ENCODE measurements at regions not wholly inside any gene's neighbourhood (a gene's known extent, or its start where the extent isn't known, plus 50 kb on each side); places are given as distances from the start of the nearest gene placed in this dataset.
"Not testable (repeated sequence)": the region's sequence is repeated elsewhere in the genome, so short reads cannot be mapped to it uniquely, and the experiment has no call there.

GRCh38 chr7:123321578-123321977, 121.8 kb upstream of the SLC13A1 start:
- not testable (repeated sequence) for DNase-seq

GRCh38 chr7:123319911-123320310, 120.1 kb upstream of the SLC13A1 start:
- DNase-seq, result no peak

GRCh38 chr7:123314886-123315285, 115.1 kb upstream of the SLC13A1 start:
- DNase-seq, result no peak

DNA sequence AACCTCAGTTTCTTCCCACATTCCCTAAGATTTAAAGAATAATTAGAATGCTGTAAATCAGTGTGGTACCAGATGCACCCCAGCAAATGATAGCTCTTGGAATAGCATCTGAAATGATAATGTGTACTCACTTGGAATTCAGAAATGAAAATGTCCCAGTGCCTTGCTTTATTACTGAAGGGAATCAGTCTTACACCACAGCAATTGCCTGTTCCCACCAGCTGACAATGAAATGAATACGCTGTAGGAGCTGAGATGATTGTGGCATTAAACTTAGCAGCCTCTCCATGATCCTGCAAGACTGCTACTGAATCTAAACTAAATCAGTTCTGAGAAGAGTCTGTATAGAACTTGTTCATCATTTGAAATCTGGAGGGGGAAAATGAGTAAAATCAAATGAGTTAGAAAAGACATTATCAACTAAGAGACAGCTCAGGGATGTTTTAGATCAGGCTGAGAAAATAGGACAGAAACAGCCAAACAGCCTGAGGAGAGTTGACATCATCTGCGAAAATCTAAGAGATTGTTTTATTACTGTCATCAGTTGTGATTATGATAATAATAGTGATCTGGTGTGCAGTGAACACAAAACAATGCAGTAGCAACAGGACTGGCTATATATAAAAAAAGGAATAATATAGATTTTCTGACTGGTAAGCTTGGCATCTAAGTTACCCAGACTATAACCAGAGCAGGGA, 108.6 kb upstream of the SLC13A1 start:
- no peak for DNase-seq

DNA sequence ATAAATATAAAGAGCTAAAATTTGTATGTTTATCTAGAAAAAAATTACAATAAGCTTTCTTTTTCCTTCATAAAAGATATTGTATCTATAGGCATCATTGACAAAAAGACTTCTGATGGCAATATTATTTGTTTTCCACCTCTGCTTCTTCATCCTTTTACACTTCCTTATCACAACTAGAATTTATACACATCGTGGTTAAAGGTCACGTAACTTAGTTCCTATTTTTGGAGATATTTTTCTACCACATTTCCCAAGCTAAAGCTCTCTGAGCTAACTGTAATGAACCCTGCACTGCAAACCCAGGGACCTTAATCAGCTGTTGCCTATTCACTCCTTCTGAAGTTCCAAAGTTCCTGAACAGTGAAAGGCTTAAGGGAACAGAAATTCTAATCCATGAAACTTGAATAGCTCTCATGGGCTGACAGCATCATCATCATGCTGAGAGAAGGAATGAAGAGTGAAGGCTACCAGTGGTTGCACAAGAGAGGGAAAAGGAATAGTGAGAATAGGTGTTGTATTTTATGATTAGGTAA, 106.1 kb upstream of the SLC13A1 start:
- DNase-seq, result no peak

DNA sequence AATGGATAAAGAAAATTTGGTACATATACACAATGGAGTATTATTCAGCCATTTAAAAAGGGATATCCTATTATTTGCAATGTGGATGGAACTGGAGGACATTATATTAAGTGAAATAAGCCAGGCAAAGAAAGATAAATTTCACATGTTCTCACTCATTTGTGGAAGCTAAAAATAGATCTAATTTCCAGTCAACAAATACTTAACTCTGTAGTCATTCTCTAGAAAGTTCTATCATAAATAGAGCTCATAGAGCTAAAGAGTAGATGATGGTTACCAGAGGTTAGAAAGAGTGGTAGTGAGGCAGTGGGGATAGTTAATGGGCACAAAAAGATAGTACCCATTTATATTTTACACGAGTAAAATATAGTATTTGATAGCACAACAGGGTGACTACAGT, 104.2 kb upstream of the SLC13A1 start:
- no peak for DNase-seq

DNA sequence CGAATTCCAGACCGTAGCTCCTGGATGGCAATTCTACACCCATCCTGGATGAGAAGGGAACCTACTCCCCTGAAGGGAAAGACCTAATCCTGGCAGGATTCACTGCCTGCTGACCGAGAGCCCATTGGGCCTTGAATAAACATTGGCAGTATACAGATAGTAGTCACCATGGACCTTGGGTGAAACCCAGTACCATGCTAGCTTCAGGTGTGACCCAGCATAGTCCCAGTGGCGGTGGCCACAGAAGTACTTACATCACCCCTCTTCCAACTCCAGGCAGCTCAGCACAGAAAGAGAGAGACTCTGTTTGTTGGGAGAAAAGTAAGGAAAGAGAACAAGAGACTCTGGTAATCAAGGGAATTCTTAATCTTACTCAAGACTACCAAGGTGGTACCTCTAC, 97.2 kb upstream of the SLC13A1 start:
- DNase-seq, result no peak

GRCh38 chr7:123293710-123294109, 93.9 kb upstream of the SLC13A1 start:
- DNase-seq, result no peak

GRCh38 chr7:123292227-123292626, 92.5 kb upstream of the SLC13A1 start:
- no peak for DNase-seq

DNA sequence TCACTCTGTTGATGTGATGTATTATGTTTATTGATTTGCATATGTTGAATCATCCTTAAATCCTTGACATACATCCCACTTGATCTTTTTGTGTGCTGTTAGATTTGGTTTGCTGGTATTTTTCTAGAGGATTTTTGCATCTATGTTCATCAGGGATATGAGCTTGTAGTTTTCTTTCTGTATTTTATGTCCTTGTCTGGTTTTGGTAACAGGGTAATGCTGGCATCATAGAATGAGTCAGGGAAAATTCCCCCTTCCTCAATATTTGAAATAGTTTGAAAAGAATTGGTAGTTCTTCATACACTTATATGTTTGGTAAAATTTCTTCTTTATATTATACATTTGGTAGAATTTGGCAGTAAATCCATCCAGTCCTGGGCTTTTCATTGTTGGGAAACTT, 89.4 kb upstream of the SLC13A1 start:
- DNase-seq, result no peak

GRCh38 chr7:123285076-123285700, 85.4 kb upstream of the SLC13A1 start:
- no peak for DNase-seq

DNA sequence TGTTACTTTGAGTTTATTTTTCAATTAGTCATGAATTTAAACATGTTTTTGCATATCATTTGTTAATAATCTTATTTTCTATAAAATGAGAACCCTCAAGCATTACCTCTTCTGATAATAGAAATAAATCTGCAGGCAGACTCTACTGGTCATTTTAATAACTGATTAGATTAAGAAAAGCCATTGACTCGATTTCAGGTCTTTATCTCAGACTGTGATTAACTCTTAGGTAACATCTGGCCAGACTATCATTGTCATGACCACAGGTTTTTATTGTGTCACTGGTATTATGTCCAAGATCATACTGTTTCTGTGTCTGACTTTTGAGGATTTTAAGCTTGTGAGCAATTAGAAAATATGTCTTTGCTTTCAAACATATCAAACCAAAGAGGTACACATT, 83.6 kb upstream of the SLC13A1 start:
- DNase-seq, result no peak

DNA sequence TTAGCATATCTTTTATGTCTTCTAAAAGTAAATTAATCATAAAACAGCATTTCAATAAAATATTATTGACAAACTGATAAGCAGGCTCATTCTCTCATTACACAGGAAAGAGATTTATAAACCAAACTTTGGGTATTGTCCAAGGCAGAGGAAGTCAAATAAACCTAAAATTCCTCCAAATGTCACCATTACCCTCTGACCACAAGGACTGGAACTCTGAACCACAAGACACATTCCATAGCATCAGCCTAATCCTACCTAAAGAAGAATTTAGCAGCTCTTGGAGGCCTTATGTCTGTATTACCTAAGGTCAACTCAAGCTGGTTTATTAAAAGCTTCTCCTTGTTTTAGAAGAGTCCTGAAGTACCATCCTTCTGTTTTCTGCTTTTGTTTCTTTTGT, 82.4 kb upstream of the SLC13A1 start:
- no peak for DNase-seq

DNA sequence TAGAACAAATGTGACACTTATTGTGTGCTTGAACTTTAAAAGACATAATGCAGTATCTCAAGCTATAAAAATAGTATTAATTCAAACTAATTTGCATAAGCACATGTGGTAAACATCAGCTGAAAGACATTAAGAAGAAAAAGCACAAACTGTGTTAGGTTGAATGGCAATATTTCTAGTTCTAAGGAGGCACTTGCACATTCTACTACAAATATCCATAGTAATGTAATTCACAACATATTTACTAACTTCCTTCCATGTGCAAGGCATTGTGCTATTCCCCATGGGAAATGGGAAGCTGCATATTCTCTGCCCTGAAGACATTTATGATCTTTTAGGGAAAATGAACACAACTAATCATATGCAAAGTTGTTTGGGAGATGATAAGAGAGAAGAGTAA, 80.2 kb upstream of the SLC13A1 start:
- DNase-seq, result no peak

DNA sequence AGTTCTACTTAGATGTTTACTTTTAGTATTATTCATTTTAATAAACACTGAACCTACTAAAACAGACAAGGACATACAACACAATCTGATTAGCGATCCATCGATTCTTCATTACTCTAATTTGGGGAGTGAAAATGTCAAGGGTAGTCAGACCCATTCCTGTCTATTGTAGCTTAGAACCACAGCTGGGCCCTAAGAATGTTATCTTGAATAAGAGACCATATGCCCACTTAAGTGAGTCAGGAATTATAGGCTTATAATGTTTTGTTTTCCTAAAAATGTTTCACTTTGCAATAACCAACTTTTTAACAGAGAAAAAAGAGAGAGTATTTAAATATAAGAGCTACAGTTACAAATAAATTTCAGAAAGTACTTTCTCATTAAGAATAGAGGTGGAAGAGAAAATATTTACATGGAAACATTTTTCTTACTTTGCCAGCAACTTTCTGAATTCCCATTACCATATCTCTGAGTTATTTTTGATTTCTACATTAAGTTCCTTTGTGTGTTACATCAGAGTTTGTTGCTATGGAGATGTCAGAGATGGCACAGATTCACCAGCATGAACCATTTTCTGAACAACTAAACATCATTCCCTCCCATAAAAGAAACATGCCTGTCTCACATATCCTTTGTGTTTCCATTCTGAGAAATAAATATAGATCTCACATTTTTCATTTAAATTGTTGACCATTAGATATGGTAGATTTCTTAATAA, 75.4 kb upstream of the SLC13A1 start:
- no peak for DNase-seq

- DNase-seq, result no peak
Observed at GRCh38 chr7:123273185-123273584, 73.4 kb upstream of the SLC13A1 start.

GRCh38 chr7:123271856-123272255, 72.1 kb upstream of the SLC13A1 start:
- DNase-seq, result no peak

- DNase-seq, result no peak
Observed at GRCh38 chr7:123271231-123271630, 71.5 kb upstream of the SLC13A1 start.

DNA sequence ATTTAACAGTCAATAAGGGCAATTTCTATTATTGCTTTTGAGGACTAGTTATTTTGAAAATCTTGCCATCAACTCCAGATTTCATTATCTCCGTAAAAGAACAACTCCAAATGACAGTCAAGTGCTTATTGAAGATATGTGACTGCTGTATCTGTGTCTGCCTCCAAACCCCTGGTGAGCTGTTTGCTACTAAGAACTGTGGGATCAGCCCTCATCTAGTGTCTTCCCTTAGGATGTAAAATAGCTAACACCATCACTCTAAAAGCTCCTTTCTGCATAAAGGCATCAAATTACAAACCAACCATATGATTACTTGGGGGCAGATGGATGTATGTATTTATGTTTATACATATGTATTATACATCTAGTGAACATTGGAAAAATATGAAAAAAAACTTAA, 70.8 kb upstream of the SLC13A1 start:
- no peak for DNase-seq

DNA sequence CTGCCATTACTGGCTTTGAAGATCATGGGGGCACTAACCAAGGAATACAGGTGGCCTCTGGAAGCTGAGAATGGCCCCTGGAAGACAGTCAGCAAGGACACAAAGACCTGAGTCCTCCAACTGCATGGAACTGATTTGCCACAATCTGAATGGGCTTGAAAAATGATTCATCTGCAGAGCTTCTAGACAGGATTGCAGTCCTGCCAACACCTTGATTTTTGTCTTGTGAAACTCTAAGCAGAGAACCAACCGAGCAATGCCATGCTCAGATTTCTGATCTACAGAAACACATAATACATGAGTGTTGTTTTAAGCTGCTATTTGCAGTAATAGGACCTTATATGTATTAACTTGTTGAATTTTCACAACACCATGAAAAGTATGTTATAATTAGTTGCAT, 66.1 kb upstream of the SLC13A1 start:
- no peak for DNase-seq

- not testable (repeated sequence) for DNase-seq
Observed at GRCh38 chr7:123264820-123265219, 65.1 kb upstream of the SLC13A1 start.

DNA sequence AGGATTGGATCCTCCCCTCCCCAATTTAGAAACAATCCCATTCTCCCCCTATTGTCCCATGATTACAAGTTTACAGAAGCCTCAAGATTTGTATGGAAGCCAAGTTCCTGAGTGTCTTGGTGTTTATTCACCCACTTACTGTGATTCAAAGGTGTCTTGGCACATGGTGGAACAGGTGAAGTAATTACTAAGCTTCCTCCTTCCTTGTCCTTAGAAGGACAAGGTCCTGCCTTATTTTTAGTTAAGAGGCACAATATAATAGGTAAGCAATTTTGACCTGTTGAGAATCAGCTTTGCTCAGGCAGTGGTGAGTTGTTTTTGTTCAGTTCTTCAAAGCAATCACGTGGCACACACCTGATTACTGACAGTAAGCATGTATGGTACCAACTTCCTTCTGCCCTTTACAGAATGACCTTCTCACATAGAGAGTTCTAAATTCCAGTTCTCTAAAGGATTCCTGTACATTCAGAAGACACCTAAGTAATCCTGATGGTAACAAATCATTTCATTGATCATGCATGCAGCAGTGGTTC, 60.7 kb upstream of the SLC13A1 start:
- no peak for DNase-seq

DNA sequence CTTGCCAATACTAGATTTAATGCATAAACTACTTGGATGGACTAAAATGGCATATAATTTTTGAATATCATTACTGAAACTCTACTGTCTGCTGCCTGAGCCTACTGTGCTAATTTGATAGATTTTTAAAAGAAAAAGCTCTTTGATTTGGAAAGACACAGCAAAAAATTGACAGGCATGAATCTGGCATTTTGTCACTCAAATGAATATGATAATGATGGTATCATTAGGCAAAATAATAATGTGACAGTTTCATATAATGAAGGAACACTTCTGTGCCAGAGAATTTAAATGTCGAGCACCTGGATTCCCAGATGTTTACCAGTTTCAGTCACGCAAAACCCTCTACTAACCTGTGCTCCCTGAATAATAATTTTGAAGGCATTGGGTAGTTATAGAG, 60.0 kb upstream of the SLC13A1 start:
- no peak for DNase-seq

All from hematopoietic multipotent progenitor cell treated with erythropoietin and hydrocortisone succinate and interleukin-3 and kit ligand, for 6 days (in vitro differentiated cells).